ENCODE measurements at regions not wholly inside any gene's neighbourhood (a gene's known extent, or its start where the extent isn't known, plus 50 kb on each side); places are given as distances from the start of the nearest gene placed in this dataset.

GRCh38 chr11:79686703-79687419, 246.0 kb upstream of the TENM4 start:
- TF ChIP-seq CBX8 (IDR thresholded peaks at IDR 0.05) (no peak), CTCF (IDR thresholded peaks at IDR 0.05) (no peak), POLR2A (IDR thresholded peaks at IDR 0.05; ENCODE audit: low read length) (no peak), KDM5A (IDR thresholded peaks at IDR 0.05) (no peak), SREBF2 (IDR thresholded peaks at IDR 0.05) (no peak), RAD21 (conservative IDR thresholded peaks at IDR 0.05 in 1 of 2, IDR thresholded peaks at IDR 0.05 in 1 of 2) (no peak), HEYL (CRISPR knock-in tag; IDR thresholded peaks at IDR 0.05) (no peak), JUNB (IDR thresholded peaks at IDR 0.05) (no peak), USF2 (IDR thresholded peaks at IDR 0.05) (no peak), EP300 (IDR thresholded peaks at IDR 0.05) (no peak), ZSCAN20 (CRISPR knock-in tag; IDR thresholded peaks at IDR 0.05) (no peak), GATA3 (IDR thresholded peaks at IDR 0.05; ENCODE audit: borderline replicate concordance) (no peak), CBX2 (IDR thresholded peaks at IDR 0.05; ENCODE audit: borderline replicate concordance, low read depth) (no peak), KDM1A (IDR thresholded peaks at IDR 0.05; ENCODE audit: low read depth) (no peak)
